ENCODE measurements at regions not wholly inside any gene's neighbourhood (a gene's known extent, or its start where the extent isn't known, plus 50 kb on each side); places are given as distances from the start of the nearest gene placed in this dataset.
"Not testable (repeated sequence)": the region's sequence is repeated elsewhere in the genome, so short reads cannot be mapped to it uniquely, and the experiment has no call there.

- DNase-seq (ENCODE audit: low read depth, low spot score), result no peak
- in situ Hi-C loops (cut with HindIII; ENCODE audit: low pct_unique_long_range_greater_than_20kb, low sequenced_read_pairs), result no loop called here
These were observed 656.9 kb upstream of the CPEB2 start for GRCh38 chr4:14345356-14345775.

- in situ Hi-C loops (cut with HindIII; ENCODE audit: low pct_unique_long_range_greater_than_20kb, low sequenced_read_pairs), result no loop called here
- no peak for DNase-seq (ENCODE audit: low read depth, low spot score)
These were observed 654.8 kb upstream of the CPEB2 start for GRCh38 chr4:14347526-14347925.

GRCh38 chr4:14348506-14348905 lies 653.8 kb upstream of the CPEB2 start:
- DNase-seq (ENCODE audit: low read depth, low spot score), result no peak
- in situ Hi-C loops (cut with HindIII; ENCODE audit: low pct_unique_long_range_greater_than_20kb, low sequenced_read_pairs), result no loop called here

- in situ Hi-C loops (cut with HindIII; ENCODE audit: low pct_unique_long_range_greater_than_20kb, low sequenced_read_pairs); DNase-seq (ENCODE audit: low read depth, low spot score): not testable (repeated sequence)
These were observed 643.6 kb upstream of the CPEB2 start for GRCh38 chr4:14358544-14359160.

- DNase-seq (ENCODE audit: low read depth, low spot score), result no peak
- in situ Hi-C loops (cut with HindIII; ENCODE audit: low pct_unique_long_range_greater_than_20kb, low sequenced_read_pairs), result no loop called here
These were observed 642.3 kb upstream of the CPEB2 start for GRCh38 chr4:14359991-14360390.

GRCh38 chr4:14361084-14361483 lies 641.2 kb upstream of the CPEB2 start:
- no peak for DNase-seq (ENCODE audit: low read depth, low spot score)
- in situ Hi-C loops (cut with HindIII; ENCODE audit: low pct_unique_long_range_greater_than_20kb, low sequenced_read_pairs), result no loop called here

GRCh38 chr4:14362385-14362784 lies 639.9 kb upstream of the CPEB2 start:
- in situ Hi-C loops (cut with HindIII; ENCODE audit: low pct_unique_long_range_greater_than_20kb, low sequenced_read_pairs), result no loop called here
- DNase-seq (ENCODE audit: low read depth, low spot score), result no peak

GRCh38 chr4:14364953-14365536 lies 637.2 kb upstream of the CPEB2 start:
- DNase-seq (ENCODE audit: low read depth, low spot score), result no peak
- in situ Hi-C loops (cut with HindIII; ENCODE audit: low pct_unique_long_range_greater_than_20kb, low sequenced_read_pairs), result no loop called here

GRCh38 chr4:14368391-14368790 lies 633.9 kb upstream of the CPEB2 start:
- in situ Hi-C loops (cut with HindIII; ENCODE audit: low pct_unique_long_range_greater_than_20kb, low sequenced_read_pairs), result no loop called here

GRCh38 chr4:14371131-14371530 lies 631.1 kb upstream of the CPEB2 start:
- in situ Hi-C loops (cut with HindIII; ENCODE audit: low pct_unique_long_range_greater_than_20kb, low sequenced_read_pairs), result no loop called here
- DNase-seq (ENCODE audit: low read depth, low spot score), result no peak

More at GRCh38 chr4:14368391-14368790, 633.9 kb upstream of the CPEB2 start:
- no peak for DNase-seq (ENCODE audit: low read depth, low spot score)

- in situ Hi-C loops (cut with HindIII; ENCODE audit: low pct_unique_long_range_greater_than_20kb, low sequenced_read_pairs), result no loop called here
- no peak for DNase-seq (ENCODE audit: low read depth, low spot score)
These were observed 626.5 kb upstream of the CPEB2 start for GRCh38 chr4:14375816-14376215.

GRCh38 chr4:14379183-14379582 lies 623.1 kb upstream of the CPEB2 start:
- DNase-seq (ENCODE audit: low read depth, low spot score), result no peak
- in situ Hi-C loops (cut with HindIII; ENCODE audit: low pct_unique_long_range_greater_than_20kb, low sequenced_read_pairs), result no loop called here

- no peak for DNase-seq (ENCODE audit: low read depth, low spot score)
- in situ Hi-C loops (cut with HindIII; ENCODE audit: low pct_unique_long_range_greater_than_20kb, low sequenced_read_pairs), result no loop called here
These were observed 618.6 kb upstream of the CPEB2 start for GRCh38 chr4:14383652-14384051.

- in situ Hi-C loops (cut with HindIII; ENCODE audit: low pct_unique_long_range_greater_than_20kb, low sequenced_read_pairs), result no loop called here
- no peak for DNase-seq (ENCODE audit: low read depth, low spot score)
These were observed 617.5 kb upstream of the CPEB2 start for GRCh38 chr4:14384824-14385223.

GRCh38 chr4:14386196-14386595 lies 616.1 kb upstream of the CPEB2 start:
- DNase-seq (ENCODE audit: low read depth, low spot score), result peak; percentile 23
- in situ Hi-C loops (cut with HindIII; ENCODE audit: low pct_unique_long_range_greater_than_20kb, low sequenced_read_pairs), result no loop called here

GRCh38 chr4:14387647-14388046 lies 614.6 kb upstream of the CPEB2 start:
- no peak for DNase-seq (ENCODE audit: low read depth, low spot score)
- in situ Hi-C loops (cut with HindIII; ENCODE audit: low pct_unique_long_range_greater_than_20kb, low sequenced_read_pairs), result no loop called here

GRCh38 chr4:14392378-14392777 lies 609.9 kb upstream of the CPEB2 start:
- in situ Hi-C loops (cut with HindIII; ENCODE audit: low pct_unique_long_range_greater_than_20kb, low sequenced_read_pairs), result no loop called here
- no peak for DNase-seq (ENCODE audit: low read depth, low spot score)

GRCh38 chr4:14396183-14396582 lies 606.1 kb upstream of the CPEB2 start:
- in situ Hi-C loops (cut with HindIII; ENCODE audit: low pct_unique_long_range_greater_than_20kb, low sequenced_read_pairs), result no loop called here
- DNase-seq (ENCODE audit: low read depth, low spot score), result no peak

- in situ Hi-C loops (cut with HindIII; ENCODE audit: low pct_unique_long_range_greater_than_20kb, low sequenced_read_pairs), result no loop called here
- DNase-seq (ENCODE audit: low read depth, low spot score), result no peak
These were observed 602.4 kb upstream of the CPEB2 start for GRCh38 chr4:14399848-14400247.

- in situ Hi-C loops (cut with HindIII; ENCODE audit: low pct_unique_long_range_greater_than_20kb, low sequenced_read_pairs), result no loop called here
- DNase-seq (ENCODE audit: low read depth, low spot score), result no peak
These were observed 602.0 kb upstream of the CPEB2 start for GRCh38 chr4:14400307-14400706.
